Pancreas (tissue), 10 donors: ENCODE measurements at regions not wholly inside any gene's neighbourhood (a gene's known extent, or its start where the extent isn't known, plus 50 kb on each side); places are given as distances from the start of the nearest gene placed in this dataset.

Experiments used
- ATAC-seq, 4 donors: fragments of 200-7000 bp; cut with Tn5 transposase; one replicate each; pipeline versions ENCODE4 v1.8.0 to v1.9.1; 2020; ENCODE audit warnings: mild to moderate bottlenecking in 4 of 4, moderate library complexity in 4 of 4
- DNase-seq, 6 donors: peaks; one replicate each; pipeline ENCODE4 v3.0.0-alpha.2; 2020
- FAIRE-seq: peaks from 2 replicates; lab custom pipeline; 2012; peaks lifted over from hg19 to GRCh38; lab: Jason Lieb, UNC
- H3K27ac ChIP-seq, 4 donors: fragments of 200-600 bp; sonication (generic); 1 replicate in 3 of 4; 2 replicates in 1 of 4; pipeline versions ENCODE4 v1.5.0 to v1.8.0; 2020
- H3K27me3 ChIP-seq, 4 donors: fragments of 200-600 bp; one replicate each; pipeline ENCODE4 v1.8.0; 2021
- H3K36me3 ChIP-seq, 3 donors: fragments of 200-600 bp; sonication (generic) in 1 of 3; one replicate each; pipeline versions ENCODE4 v1.5.0 to v1.8.0; 2020 to 2021
- H3K4me1 ChIP-seq, 3 donors: fragments of 200-600 bp; one replicate each; pipeline ENCODE4 v1.8.0; 2021
- H3K4me3 ChIP-seq, 4 donors: fragments of 200-600 bp; sonication (generic) in 2 of 4; one replicate each; pipeline versions ENCODE4 v1.5.0 to v1.8.0; 2020 to 2021
- H3K9me3 ChIP-seq, 4 donors: fragments of 200-600 bp; one replicate each; pipeline ENCODE4 v1.8.0; 2021
- whole genome bisulfite sequencing, 2 donors: extraction: QIAGEN DNeasy Blood & Tissue Kit; methylation state at CpG; one replicate each; pipeline ENCODE4 v1.1.7; 2013; 5-methylcytosine and 5-hydroxymethylcytosine counted together
- intact Hi-C, 3 donors: fragments of 100-400 bp; cut with DNase I; formaldehyde crosslinking; loops; one replicate each; pipeline versions ENCODE4 v1.11.1 to v1.14.2; 2022
- TF ChIP-seq, protein P1 (sequence below), 4 donors: fragments of 200-600 bp; sonication (generic) in 3 of 4; IDR thresholded peaks; one replicate each; pipeline versions ENCODE4 v1.5.0 to v1.8.0; 2021; ENCODE audit warnings: antibody characterized with exemption in 4 of 4
- donor health status: healthy with polysubstance abuse.
- donor health status: DM: no; HTN: no; CAD: no; lungs with moderate emphysema.
- donor health status: DM: no; HTN: no; CAD: no.
- donor health status: control.
- donor health status: control.
- donor health status: Bipolar disorder and iron deficiency.
- donor health status: DM: yes; HTN: yes; CAD: no.
- donor health status: DM: no; HTN: no; CAD: no.
- donor health status: DM: no; HTN: no; CAD: no.
- donor health status: DM: yes; HTN: yes; CAD: no.

DNA sequence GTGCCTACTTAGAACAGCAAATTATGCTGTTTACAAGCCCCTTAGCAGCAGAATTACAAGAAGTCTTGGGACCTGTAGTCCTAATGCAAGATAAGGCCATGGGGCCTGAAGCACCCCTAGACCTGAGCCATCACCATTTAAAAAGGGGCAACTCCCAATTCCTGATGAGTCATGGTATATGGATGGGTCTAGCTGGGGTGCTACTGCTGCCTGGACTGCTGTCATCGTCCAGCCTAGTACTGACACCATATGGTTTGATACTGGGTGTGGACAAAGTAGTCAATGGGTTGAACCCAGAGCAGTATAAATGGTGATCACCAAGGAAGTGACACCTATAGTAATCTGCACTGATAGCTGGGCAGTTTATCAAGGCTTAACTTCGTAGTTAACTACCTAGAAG lies 450.0 kb downstream of the IPMK start:
- TF ChIP-seq, protein P1, sequence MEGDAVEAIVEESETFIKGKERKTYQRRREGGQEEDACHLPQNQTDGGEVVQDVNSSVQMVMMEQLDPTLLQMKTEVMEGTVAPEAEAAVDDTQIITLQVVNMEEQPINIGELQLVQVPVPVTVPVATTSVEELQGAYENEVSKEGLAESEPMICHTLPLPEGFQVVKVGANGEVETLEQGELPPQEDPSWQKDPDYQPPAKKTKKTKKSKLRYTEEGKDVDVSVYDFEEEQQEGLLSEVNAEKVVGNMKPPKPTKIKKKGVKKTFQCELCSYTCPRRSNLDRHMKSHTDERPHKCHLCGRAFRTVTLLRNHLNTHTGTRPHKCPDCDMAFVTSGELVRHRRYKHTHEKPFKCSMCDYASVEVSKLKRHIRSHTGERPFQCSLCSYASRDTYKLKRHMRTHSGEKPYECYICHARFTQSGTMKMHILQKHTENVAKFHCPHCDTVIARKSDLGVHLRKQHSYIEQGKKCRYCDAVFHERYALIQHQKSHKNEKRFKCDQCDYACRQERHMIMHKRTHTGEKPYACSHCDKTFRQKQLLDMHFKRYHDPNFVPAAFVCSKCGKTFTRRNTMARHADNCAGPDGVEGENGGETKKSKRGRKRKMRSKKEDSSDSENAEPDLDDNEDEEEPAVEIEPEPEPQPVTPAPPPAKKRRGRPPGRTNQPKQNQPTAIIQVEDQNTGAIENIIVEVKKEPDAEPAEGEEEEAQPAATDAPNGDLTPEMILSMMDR (IDR thresholded peaks at IDR 0.05): no peak
- H3K4me3 ChIP-seq: no peak overlapping the region
- no peaks in the 10 kb centered on the region for H3K4me1 ChIP-seq
- H3K27ac ChIP-seq: no peak overlapping the region
- ATAC-seq (no peak), FAIRE-seq (no peak), DNase-seq (no peak)
- intact Hi-C loops: no loop called here
- H3K9me3 ChIP-seq: no peaks in the 10 kb centered on the region
- H3K27me3 ChIP-seq: no peaks in the 10 kb centered on the region
- no peaks in the 10 kb centered on the region for H3K36me3 ChIP-seq
- WGBS, 2 donors: 55 to 60% methylated on average over 2 of the region's 2 CpGs

DNA sequence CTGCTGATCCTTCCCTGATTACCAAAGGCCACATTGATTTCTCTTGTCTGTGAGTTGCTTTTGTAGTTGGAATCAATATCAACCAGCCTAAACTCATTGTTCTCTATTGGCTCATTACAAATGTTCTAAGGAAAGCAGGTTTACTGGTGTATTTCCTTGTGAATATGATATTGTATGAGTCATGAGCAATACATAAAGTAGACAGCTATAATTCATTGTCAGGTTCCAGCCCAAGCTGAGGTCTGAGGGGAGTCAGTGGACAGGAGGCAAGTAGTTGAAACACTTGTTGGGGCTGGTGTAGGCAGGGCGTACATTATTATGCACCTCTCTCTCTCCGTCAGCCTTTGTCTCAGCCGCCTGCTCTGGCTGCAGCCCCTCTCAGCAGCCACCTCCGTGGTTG lies 451.7 kb downstream of the IPMK start:
- H3K4me3 ChIP-seq: no peak overlapping the region
- intact Hi-C loops: no loop called here
- no peaks in the 10 kb centered on the region for H3K4me1 ChIP-seq
- TF ChIP-seq, protein P1 (IDR thresholded peaks at IDR 0.05): no peak
- FAIRE-seq (no peak), DNase-seq (no peak), ATAC-seq (no peak)
- H3K9me3 ChIP-seq: no peaks in the 10 kb centered on the region
- WGBS, 2 donors: 49% methylated on average over 4 of the region's 4 CpGs
- H3K36me3 ChIP-seq: no peaks in the 10 kb centered on the region
- H3K27ac ChIP-seq: no peak overlapping the region
- H3K27me3 ChIP-seq: no peaks in the 10 kb centered on the region

DNA sequence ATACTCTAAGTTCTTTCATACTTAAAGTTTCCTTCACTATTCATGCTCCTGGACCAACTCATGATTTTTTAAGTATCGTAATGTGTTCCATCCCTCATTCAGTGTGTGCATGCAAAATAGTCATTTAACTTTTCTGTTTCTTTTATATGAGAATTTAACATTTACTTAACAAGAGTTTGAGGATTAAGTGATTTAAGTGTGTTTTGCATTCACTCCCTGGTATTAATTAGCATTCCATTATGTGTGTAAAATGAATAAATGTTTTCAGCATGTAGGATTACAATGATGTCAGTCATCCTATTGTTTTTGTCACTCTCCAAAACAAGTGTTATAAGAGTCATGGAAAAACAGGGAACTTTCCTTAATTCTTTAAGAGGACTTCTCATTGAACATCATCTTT lies 457.7 kb downstream of the IPMK start:
- TF ChIP-seq, protein P1 (IDR thresholded peaks at IDR 0.05): no peak
- H3K4me1 ChIP-seq: no peaks in the 10 kb centered on the region
- WGBS, 2 donors: 84 to 93% methylated on average over 1 of the region's 1 CpG

DNA sequence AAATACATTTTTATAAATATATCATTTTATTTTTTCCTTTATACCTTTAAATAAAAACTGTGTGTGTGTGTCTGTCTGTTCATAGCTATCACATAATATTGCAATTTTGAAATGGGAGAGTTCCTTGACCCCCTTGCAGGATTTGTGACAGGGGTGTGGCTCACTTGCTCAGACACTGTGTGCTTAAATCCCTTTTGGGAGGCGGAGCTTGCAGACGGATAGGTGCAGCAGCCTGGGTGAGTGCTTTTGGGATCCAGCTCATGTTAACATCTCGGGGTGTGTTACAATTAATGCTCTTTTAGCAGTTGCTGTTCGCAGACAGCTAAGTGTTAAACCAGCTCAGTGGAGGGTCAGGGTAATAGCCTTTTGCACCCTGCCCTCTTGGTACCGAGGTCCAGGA lies 459.8 kb downstream of the IPMK start:
- TF ChIP-seq, protein P1 (IDR thresholded peaks at IDR 0.05): no peak
- FAIRE-seq (no peak), ATAC-seq (no peak), DNase-seq (no peak)
- no peaks in the 10 kb centered on the region for H3K27me3 ChIP-seq
- H3K9me3 ChIP-seq: no peaks in the 10 kb centered on the region
- no peaks in the 10 kb centered on the region for H3K4me1 ChIP-seq
- intact Hi-C loops: no loop called here
- H3K4me3 ChIP-seq: no peak overlapping the region
- WGBS, 2 donors: 56 to 75% methylated on average over 5 of the region's 5 CpGs
- no peak overlapping the region for H3K27ac ChIP-seq
- no peaks in the 10 kb centered on the region for H3K36me3 ChIP-seq

More for the DNA sequence above, 457.7 kb downstream of the IPMK start:
- Histone ChIP-seq H3K36me3 (no peaks in the 10 kb centered on the region), H3K27me3 (no peaks in the 10 kb centered on the region), H3K27ac (no peak overlapping the region), H3K9me3 (no peaks in the 10 kb centered on the region), H3K4me3 (no peak overlapping the region)
- FAIRE-seq (no peak), ATAC-seq (no peak), DNase-seq (no peak)
- intact Hi-C loops: no loop called here

DNA sequence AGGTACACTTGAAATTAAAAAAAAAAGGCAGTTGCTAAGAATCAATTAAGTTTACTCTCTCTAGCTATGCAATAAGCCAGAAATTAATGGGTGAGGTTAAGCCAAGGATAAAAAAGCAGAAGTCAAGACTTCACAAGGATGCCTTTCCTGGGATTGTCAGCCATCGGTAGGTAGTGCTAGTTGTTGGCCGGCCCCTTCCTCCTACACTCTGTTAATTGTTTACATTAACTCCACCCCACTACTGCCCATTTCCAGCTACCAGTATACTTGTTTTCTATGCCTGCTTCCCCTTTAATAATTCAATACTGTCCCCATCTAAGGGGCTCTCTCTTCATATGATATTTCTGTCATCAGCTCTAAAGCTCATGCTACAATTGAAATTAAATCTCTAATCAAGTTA lies 461.0 kb downstream of the IPMK start:
- Histone ChIP-seq H3K4me1 (no peaks in the 10 kb centered on the region), H3K36me3 (no peaks in the 10 kb centered on the region), H3K27ac (no peak overlapping the region), H3K27me3 (no peaks in the 10 kb centered on the region), H3K9me3 (no peaks in the 10 kb centered on the region), H3K4me3 (no peak overlapping the region)
- FAIRE-seq: no peak
- DNase-seq: no peak
- WGBS, 2 donors: 67 to 75% methylated on average over 2 of the region's 2 CpGs
- TF ChIP-seq, protein P1 (IDR thresholded peaks at IDR 0.05): no peak
- ATAC-seq: no peak
- intact Hi-C loops: no loop called here
